KMS-11 (cell line): ENCODE measurements at regions not wholly inside any gene's neighbourhood (a gene's known extent, or its start where the extent isn't known, plus 50 kb on each side); places are given as distances from the start of the nearest gene placed in this dataset.

ENCODE experiments used
- H2AFZ ChIP-seq: fragments of 200-600 bp; sonication (generic); 2 replicates; pipeline ENCODE4 v1.6.1; 2016; ENCODE audit warnings: antibody characterized with exemption, mixed run types, low read depth
- H3K27ac ChIP-seq: fragments of 200-600 bp; sonication (generic); 2 replicates; pipeline ENCODE4 v1.6.1; 2016; ENCODE audit warnings: mild to moderate bottlenecking, mixed run types
- H3K27me3 ChIP-seq: fragments of 200-600 bp; sonication (generic); 2 replicates; pipeline ENCODE4 v1.6.1; 2017; ENCODE audit warnings: mild to moderate bottlenecking, low read depth, mixed run types, moderate library complexity; ENCODE audit not compliant: insufficient read depth
- H3K36me3 ChIP-seq: fragments of 200-600 bp; sonication (generic); 2 replicates; pipeline ENCODE4 v1.6.1; 2017; ENCODE audit warnings: mild to moderate bottlenecking, mixed run types; ENCODE audit not compliant: insufficient read depth
- H3K4me1 ChIP-seq: fragments of 200-600 bp; sonication (generic); 2 replicates; pipeline ENCODE4 v1.6.1; 2016; ENCODE audit warnings: mild to moderate bottlenecking, low read depth, mixed run types; ENCODE audit not compliant: poor library complexity, severe bottlenecking
- H3K4me2 ChIP-seq: fragments of 200-600 bp; sonication (generic); 2 replicates; pipeline ENCODE4 v1.7.0; 2016; ENCODE audit warnings: mild to moderate bottlenecking, mixed run types
- H3K4me3 ChIP-seq: fragments of 200-600 bp; sonication (generic); IDR thresholded peaks from 2 replicates; pipeline ENCODE4 v1.6.1; 2017; ENCODE audit warnings: low read depth, low read length, mixed read lengths; ENCODE audit not compliant: insufficient read depth
- H3K79me2 ChIP-seq: fragments of 200-600 bp; sonication (generic); 2 replicates; pipeline ENCODE4 v1.6.1; 2016; ENCODE audit warnings: low read depth, mixed run types; ENCODE audit not compliant: insufficient read depth
- H3K9ac ChIP-seq: fragments of 200-600 bp; sonication (generic); 2 replicates; pipeline ENCODE4 v1.6.1; 2016; ENCODE audit warnings: mild to moderate bottlenecking, mixed run types
- H4K20me1 ChIP-seq: fragments of 200-600 bp; sonication (generic); 2 replicates; pipeline ENCODE4 v1.6.1; 2016; ENCODE audit warnings: mild to moderate bottlenecking, mixed run types; ENCODE audit not compliant: insufficient read depth
- CTCF ChIP-seq: fragments of 200-600 bp; sonication (generic); conservative IDR thresholded peaks from 2 replicates; pipeline ENCODE4 v1.6.1; 2017; ENCODE audit warnings: low read depth, mild to moderate bottlenecking, antibody characterized with exemption, low read length, moderate library complexity, mixed read lengths

GRCh38 chr20:55610756-55611155, 394.6 kb downstream of the CBLN4 start:
- no peak overlapping the region for H2AFZ ChIP-seq
- H3K36me3 ChIP-seq, result no peaks in the 10 kb centered on the region
- H3K4me3 ChIP-seq, result no peak overlapping the region
- no peak overlapping the region for H3K27ac ChIP-seq
- no peaks in the 10 kb centered on the region for H3K27me3 ChIP-seq
- no peaks in the 10 kb centered on the region for H3K4me1 ChIP-seq
- TF ChIP-seq CTCF, result no peak
- no peaks in the 10 kb centered on the region for H4K20me1 ChIP-seq
- no peak overlapping the region for H3K9ac ChIP-seq
- H3K79me2 ChIP-seq, result no peaks in the 10 kb centered on the region
- H3K4me2 ChIP-seq, result no peak overlapping the region

- H3K27me3 ChIP-seq, result no peaks in the 10 kb centered on the region
- no peak for TF ChIP-seq CTCF
- no peaks in the 10 kb centered on the region for H3K4me1 ChIP-seq
- no peak overlapping the region for H3K9ac ChIP-seq
- H4K20me1 ChIP-seq, result no peaks in the 10 kb centered on the region
- no peak overlapping the region for H3K4me2 ChIP-seq
- no peak overlapping the region for H3K27ac ChIP-seq
- no peaks in the 10 kb centered on the region for H3K79me2 ChIP-seq
- no peak overlapping the region for H3K4me3 ChIP-seq
- H2AFZ ChIP-seq, result no peak overlapping the region
- H3K36me3 ChIP-seq, result no peaks in the 10 kb centered on the region
Measured at GRCh38 chr20:55605594-55605993, 399.7 kb downstream of the CBLN4 start.

- no peak for TF ChIP-seq CTCF
- Histone ChIP-seq H3K9ac (no peak overlapping the region), H2AFZ (no peak overlapping the region)
Measured at GRCh38 chr20:55597526-55597925, 407.8 kb downstream of the CBLN4 start.

GRCh38 chr20:55596431-55596830, 408.9 kb downstream of the CBLN4 start:
- H3K79me2 ChIP-seq, result no peaks in the 10 kb centered on the region
- no peaks in the 10 kb centered on the region for H3K27me3 ChIP-seq
- H4K20me1 ChIP-seq, result no peaks in the 10 kb centered on the region
- no peak overlapping the region for H3K9ac ChIP-seq
- H3K4me3 ChIP-seq, result no peak overlapping the region
- no peak overlapping the region for H3K4me2 ChIP-seq
- no peaks in the 10 kb centered on the region for H3K36me3 ChIP-seq
- peaks cover 30% of the 10 kb centered on the region for H3K4me1 ChIP-seq
- TF ChIP-seq CTCF, result no peak
- H3K27ac ChIP-seq, result no peak overlapping the region
- no peak overlapping the region for H2AFZ ChIP-seq

More at GRCh38 chr20:55597526-55597925, 407.8 kb downstream of the CBLN4 start:
- no peaks in the 10 kb centered on the region for H3K36me3 ChIP-seq
- H3K4me3 ChIP-seq, result no peak overlapping the region
- no peaks in the 10 kb centered on the region for H3K79me2 ChIP-seq
- no peaks in the 10 kb centered on the region for H4K20me1 ChIP-seq
- H3K27ac ChIP-seq, result no peak overlapping the region
- H3K4me2 ChIP-seq, result no peak overlapping the region
- no peaks in the 10 kb centered on the region for H3K27me3 ChIP-seq
- peaks cover 20% of the 10 kb centered on the region for H3K4me1 ChIP-seq
